ENCODE measurements at regions not wholly inside any gene's neighbourhood (a gene's known extent, or its start where the extent isn't known, plus 50 kb on each side); places are given as distances from the start of the nearest gene placed in this dataset.
"Not testable (repeated sequence)": the region's sequence is repeated elsewhere in the genome, so short reads cannot be mapped to it uniquely, and the experiment has no call there.

DNA sequence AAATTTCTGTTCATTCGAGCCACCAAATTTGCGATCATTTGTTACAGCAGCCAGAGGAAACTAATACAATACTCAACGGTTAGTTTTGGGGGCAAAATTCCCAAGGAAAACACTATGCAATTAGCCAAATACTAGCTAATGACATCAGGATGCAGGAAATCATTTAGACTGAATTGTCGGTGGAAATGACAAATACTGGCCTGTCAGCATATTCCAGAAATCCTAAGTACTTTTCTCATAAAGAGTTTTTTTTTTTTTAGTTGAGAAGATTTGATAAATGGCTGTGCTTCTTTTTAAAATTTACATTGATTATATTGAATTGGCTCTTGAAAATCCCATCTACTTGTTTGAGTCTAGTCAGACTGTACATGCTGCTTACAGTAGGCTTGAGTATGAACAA, 410.1 kb downstream of the SUCLG1 start:
- DNase-seq (ENCODE audit: low spot score) = no peak

GRCh38 chr2:84041506-84041905, 417.6 kb downstream of the SUCLG1 start:
- no peak for DNase-seq (ENCODE audit: low spot score)

DNA sequence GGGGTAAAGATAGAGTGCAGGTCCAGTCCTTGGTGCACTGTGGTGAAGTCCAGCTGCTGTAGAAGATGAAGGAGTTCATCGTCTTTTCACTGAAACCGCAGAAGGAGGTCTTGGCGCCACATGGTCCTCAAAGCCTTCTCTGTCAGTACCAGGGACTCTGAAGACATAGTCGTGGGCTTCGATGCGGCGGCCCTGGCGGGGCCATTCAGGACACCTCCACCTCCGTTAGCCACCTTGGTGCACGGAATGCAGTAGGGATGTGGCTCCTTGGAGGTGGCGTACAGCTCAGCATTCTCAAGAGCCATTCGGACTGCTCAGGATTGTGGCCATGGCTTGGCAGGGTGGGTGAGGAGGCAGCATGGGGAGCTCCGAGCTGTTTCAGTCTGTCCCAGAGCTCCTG, 418.8 kb downstream of the SUCLG1 start:
- DNase-seq (ENCODE audit: low spot score) = no peak

DNA sequence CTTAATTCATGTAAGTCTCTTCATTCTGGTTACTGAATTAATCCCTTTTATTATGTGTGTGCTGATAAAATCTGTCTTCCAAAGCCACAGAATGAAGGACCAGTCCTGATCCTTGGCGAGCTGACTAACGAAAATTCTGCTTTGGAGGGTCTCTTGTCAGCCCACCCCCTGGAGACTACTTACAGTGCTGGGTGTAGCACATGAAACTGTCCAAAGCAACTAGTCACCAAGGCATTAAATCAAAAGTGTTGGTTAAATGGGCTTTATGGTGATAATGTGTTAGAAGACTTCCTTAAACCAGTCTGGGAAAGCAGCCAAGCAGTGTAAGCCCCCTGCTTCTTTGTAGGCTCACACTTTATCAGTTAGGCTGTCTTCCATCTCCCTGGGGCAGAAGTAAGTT, 420.2 kb downstream of the SUCLG1 start:
- no peak for DNase-seq (ENCODE audit: low spot score)

GRCh38 chr2:84033347-84033974, 425.6 kb downstream of the SUCLG1 start:
- no peak for DNase-seq (ENCODE audit: low spot score)

DNA sequence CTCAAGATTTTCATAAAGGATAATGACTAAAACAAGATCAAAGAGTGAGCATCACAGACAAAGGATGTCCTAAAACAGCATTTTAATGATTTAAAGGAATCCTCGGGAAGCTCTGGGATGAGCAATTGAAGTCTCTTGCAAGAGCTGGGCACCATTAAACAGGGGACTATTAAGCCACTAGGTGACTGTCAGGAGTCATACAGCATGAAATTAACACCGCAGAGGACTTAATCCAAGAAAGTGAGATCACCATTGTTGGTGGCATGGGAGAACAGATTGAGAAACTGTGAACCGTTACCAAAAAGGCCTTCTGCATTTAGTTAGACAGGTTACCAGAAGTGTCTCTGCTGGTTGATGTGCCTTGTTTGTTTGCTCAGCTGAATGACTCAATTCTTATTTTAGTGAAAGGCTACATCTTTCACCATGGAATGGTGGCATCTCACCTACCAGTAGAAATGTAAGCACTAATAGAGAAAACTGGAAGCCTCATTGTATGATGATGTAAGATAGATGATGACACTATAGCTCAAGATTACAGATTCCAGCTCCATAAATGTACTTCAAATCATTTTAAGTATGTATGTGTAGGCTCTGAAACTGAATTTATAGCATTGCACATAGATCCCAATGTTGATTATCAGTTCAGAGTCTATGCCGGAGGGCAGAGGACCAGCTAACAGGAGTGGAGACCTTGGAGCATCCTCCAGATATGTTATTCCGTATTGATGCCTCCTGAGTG, 427.6 kb downstream of the SUCLG1 start:
- no peak for DNase-seq (ENCODE audit: low spot score)

GRCh38 chr2:84029903-84030575, 429.0 kb downstream of the SUCLG1 start:
- no peak for DNase-seq (ENCODE audit: low spot score)

DNA sequence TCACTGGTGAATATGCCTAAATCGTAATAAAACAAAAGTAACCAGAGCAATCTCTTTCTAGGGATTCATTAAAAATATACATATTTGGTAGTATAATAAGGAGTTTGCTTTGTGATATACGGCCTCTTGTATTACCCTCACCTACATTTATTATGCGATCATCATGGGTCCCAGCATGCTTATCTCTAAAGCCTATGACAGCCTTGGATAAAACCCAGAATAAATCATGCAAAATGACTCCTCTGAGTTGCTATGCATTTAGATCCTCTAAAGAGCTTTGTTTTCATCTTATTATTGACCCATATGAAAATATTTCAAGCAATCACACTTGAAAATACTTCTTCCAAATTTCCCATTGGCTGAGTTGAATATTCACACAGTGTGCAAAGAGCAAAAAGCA, 432.3 kb downstream of the SUCLG1 start:
- DNase-seq (ENCODE audit: low spot score) = no peak

GRCh38 chr2:84022810-84023431, 436.2 kb downstream of the SUCLG1 start:
- no peak for DNase-seq (ENCODE audit: low spot score)

GRCh38 chr2:84017010-84017409, 442.1 kb downstream of the SUCLG1 start:
- DNase-seq (ENCODE audit: low spot score) = no peak

- no peak for DNase-seq (ENCODE audit: low spot score)
Observed at GRCh38 chr2:84016183-84016582, 442.9 kb downstream of the SUCLG1 start.

DNA sequence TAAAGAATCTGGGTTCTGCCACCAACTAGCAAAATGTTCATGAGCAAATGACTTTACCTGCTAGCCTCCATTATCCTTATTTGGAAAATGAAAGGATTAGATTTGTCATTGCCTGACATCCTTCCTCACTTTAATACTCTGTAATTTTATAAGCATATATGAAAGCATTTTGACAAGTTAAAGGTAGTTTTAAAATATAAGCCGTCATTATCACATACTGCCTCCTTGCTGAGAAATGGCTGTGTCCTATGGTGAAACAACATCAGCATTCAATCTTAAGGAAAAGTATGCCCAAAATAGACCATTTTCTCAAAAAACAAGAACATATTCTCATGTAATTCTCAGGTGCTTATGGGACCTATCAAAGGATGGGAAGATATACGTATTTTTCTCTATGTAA, 461.2 kb downstream of the SUCLG1 start:
- no peak for DNase-seq (ENCODE audit: low spot score)

DNA sequence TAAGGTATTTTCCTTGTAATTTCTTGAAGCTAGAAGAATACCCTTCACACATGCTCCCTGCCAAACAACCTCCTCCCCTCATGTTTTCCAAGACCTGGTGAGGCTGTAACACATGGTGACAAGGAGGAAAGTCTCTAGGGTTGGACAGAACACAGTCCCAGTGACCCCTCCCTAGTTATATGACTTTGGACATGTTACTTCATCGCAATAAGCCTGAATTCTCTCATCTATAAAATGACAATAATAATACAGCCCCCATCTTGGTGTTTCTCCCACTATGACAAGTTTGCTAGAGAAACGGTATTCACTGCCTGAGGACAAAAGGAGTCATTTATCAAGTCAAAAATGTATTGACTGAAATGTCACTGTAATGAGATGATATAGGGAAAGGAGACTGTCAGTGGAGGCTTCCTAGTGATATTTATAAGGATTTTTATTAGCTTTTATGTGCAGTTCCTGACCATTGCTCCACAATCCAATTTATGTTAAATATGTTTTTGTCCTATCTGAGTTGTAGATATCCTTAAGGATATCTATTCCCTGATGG, 464.4 kb downstream of the SUCLG1 start:
- no peak for DNase-seq (ENCODE audit: low spot score)

DNA sequence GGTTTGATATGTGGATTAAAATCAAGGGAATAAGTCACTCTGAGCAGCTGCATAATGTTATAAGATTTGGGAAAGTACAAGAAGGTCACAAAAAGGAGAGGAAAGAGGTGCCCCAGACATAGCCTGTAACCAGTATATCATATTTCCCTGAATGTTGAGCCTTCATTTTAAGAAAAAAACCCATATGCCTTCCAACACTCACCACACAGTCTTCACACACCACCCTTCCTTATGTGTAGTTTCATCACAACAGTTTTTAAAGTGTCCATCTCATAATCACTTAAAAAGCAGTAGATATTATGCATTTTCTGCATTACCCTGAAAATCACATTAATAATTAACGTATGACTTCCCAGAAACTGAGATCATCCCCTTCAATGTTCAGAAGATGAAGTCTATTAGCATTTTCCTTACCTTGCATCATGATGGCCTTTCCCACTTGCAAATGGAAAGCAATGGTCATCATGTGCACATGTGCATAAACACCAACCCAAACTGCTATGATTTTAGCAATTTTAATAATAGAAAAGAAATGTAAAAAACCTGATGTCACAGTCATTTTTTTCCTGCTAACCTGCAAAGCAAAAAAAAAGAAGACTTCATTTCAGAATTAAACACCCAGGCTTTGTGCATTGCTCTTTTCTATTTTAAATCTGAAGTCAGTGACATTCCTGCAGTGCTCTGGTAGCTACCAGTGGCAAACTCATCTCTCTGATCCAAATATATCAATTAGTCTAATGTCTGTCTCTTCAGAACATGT, 465.0 kb downstream of the SUCLG1 start:
- no peak for DNase-seq (ENCODE audit: low spot score)

GRCh38 chr2:83991992-83992391, 467.1 kb downstream of the SUCLG1 start:
- DNase-seq (ENCODE audit: low spot score) = no peak

DNA sequence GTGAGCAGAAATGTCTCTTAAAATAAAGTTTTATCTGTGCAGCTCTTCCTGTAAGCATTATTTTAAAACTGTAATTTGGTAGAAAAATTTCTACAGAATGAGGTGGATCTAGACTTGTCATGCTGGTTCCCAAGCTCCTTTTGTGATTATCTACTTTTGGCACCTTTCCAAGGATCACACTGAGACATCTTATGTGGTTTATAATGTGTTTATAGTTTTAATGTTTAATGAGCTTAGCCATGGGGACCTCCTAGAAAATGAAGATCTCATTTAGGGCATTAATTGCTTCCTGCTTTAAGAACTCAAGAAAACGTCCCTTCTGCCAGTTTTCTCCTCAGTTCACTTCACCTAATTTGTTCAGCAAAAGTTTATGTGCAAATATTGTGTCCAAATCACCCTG, 468.4 kb downstream of the SUCLG1 start:
- no peak for DNase-seq (ENCODE audit: low spot score)

GRCh38 chr2:83976628-83977027, 482.5 kb downstream of the SUCLG1 start:
- not testable (repeated sequence) for DNase-seq (ENCODE audit: low spot score)

GRCh38 chr2:83972128-83972527, 487.0 kb downstream of the SUCLG1 start:
- no peak for DNase-seq (ENCODE audit: low spot score)

DNA sequence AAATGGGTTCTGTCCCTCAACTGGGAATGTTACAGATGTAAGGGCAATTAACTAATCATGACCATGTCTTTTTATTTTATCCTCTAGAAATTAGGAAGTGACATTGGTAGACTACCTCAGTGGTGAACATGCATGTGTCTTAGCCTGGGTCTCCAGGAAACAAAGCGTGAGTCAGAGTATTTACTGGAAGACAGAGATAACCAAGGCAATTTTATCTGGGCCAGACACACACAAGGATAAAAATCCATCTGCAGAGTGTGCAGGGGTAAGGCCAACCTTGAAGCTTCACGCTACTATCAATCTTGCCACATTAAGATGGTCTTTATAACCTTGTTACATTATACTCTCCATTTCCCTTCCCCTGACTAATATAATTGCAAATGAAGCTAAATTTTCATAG, 487.5 kb downstream of the SUCLG1 start:
- no peak for DNase-seq (ENCODE audit: low spot score)

DNA sequence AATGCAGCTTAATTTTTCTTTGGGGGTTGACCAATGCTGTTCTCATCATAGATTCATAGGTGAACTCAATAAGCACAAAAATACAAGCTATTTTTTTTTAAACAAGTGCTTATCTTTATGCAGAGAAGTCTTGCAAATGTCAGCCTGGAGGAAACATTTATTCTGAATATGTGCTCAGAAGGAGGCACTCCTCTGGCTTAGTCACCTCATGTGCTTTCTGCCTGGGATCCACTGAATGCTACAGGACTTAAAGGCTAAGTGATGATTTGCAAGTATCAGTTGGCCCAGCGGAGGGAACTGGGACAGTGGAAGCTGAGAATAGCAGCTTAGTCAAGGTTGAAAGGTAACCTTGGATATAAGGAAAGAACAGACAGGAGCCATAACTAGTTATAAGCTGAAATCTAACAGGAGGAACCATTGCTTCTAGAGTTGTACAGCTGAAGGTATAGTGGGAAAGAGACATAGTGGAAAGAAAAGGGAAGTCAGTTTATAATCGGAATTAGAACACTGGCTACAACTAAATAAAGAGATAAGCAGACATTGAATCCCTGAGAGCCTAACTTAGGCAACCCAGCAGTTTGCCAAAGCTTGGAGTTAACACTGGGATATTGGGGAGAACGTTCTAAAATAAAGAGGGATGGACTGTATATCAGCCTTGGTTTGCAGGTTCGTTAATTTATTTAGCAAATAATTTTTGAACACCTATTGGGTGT, 488.7 kb downstream of the SUCLG1 start:
- no peak for DNase-seq (ENCODE audit: low spot score)

- no peak for DNase-seq (ENCODE audit: low spot score)
Observed at GRCh38 chr2:83969085-83969484, 490.0 kb downstream of the SUCLG1 start.

Measured in ecto neural progenitor cell (in vitro differentiated cells).